Activated CD4-positive, alpha-beta T cell treated with anti-CD3 and anti-CD28 coated beads, Interleukin-2, amount 50 U/mL, for 16 hours (primary cell): ENCODE measurements at regions not wholly inside any gene's neighbourhood (a gene's known extent, or its start where the extent isn't known, plus 50 kb on each side); places are given as distances from the start of the nearest gene placed in this dataset.
"Not testable (repeated sequence)": the region's sequence is repeated elsewhere in the genome, so short reads cannot be mapped to it uniquely, and the experiment has no call there.

Experiments used
- DNase-seq: peaks from one replicate; pipeline ENCODE4 v3.0.0-alpha.2; 2020

DNA sequence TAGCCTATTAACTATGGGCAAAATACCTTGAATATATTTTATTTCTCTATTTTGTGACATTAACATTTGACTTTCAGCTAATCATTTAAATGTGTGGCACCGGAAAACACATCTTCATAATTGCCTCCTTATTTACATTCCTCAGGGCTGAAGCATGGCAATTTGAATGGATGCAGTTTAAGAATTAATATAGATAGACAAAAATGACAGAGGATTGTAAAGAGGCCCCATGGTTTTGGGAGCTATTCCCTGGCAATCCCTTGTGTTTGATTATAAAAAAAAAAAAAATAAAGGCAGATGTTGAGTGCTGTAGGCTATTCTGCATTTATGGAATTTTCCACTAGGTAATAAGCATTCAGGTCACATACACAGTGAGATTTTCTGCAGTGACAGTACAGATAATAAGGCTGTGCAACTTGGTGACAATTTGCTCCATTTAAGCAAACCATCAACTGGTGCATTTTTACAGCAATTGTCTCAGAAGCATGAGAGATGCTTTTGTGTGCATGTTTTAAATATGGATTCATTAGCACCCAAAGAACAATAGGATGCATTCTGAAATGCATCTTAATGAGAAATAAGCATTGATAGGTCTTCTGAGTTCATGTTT, 123.2 kb upstream of the SLC38A4 start:
- DNase-seq = no peak

GRCh38 chr12:46950094-46950493, 124.3 kb upstream of the SLC38A4 start:
- DNase-seq = no peak

- no peak for DNase-seq
Observed at GRCh38 chr12:46952880-46953483, 126.4 kb upstream of the PCED1B start.

- DNase-seq = no peak
Observed at GRCh38 chr12:46956451-46957035, 122.9 kb upstream of the PCED1B start.

DNA sequence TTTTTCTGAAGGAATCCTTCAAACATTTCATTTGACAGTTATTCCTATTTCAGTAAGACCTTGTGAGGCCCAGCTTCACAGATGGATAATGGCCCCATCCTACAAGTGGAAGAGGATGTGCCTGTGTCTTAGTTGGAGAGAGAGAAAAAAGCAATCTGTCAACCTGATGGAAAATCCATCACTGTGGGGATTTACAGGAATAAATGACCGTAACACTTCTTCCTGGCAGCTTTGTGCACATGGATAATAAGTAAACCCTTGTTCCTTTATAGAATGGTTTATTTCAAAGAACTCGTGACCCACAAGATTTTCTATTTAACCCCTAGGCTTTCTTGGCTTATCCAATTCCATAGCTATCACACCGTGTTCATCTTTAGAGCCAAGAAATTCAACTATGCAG, 121.4 kb upstream of the PCED1B start:
- no peak for DNase-seq

DNA sequence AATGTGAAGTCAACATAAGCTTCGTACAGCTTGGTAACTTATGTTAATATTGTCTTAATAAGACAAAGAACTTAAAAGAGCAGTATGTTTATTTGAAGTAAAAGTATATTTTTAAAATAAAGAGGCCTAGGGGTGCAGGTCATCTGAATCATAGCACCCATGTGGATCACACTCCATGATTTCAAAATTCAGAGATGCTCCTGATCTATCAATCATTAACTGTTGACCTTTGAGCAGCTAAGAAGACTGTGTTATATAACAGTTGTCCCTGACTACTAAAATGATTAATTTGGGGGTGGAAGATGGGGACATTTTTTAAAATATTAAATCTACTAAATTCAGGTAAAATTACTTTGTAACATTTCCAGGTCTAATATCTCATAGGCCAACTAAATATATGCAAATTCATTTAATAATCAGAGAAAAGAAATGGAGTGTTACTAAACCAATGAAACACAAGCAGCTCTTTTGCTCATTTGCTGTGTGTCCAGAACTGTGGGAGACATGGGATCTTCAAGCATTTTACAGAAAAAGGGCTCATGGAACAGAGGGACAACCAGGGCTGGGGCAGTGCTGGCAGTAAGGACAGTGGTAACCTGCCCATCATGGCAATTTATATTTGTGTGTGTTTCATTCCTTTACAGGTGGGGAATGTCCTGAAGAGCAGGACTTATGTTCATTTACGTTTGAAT, 120.7 kb upstream of the PCED1B start:
- DNase-seq = no peak

DNA sequence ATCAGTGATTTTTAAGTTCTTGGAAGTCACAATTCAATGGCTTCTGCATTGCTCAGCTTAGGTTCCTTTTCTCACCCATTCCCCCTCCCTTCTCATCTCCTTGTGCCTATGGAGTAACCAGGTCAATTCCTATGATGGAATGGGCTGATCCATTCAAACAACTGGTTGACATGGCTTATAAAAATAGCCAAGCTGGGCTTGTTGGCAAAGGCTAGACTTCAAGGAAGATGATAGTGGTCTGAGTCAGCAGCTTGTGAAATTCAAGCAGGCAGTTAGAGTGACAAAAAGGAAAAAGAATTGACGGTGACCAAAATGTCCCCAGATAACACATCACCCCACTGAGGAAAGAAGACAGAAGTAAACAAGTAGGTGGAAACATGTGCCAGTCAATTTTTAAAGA, 119.9 kb upstream of the PCED1B start:
- DNase-seq = no peak

- no peak for DNase-seq
Observed at GRCh38 chr12:46960681-46961080, 118.7 kb upstream of the PCED1B start.

DNA sequence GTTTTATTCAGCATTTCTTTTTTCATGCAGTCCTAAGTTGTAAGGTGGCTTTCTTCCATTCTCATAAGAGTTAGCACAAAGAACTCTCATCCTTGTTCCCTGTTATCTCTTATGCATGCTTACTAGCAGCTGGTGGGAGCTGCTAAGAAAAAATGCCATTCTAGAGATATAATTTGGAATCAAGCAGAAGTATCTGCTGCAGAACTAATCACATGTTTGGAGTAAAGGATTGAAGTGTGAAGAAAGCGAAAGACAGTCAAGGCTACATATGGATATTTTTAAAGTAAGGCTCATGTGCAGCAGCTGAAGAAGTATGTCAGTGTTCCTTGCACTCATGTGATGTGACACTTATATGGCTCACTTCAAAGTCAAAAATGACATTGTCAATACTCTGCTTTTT, 116.2 kb upstream of the PCED1B start:
- no peak for DNase-seq

GRCh38 chr12:46963977-46964971, 115.1 kb upstream of the PCED1B start:
- no peak for DNase-seq

DNA sequence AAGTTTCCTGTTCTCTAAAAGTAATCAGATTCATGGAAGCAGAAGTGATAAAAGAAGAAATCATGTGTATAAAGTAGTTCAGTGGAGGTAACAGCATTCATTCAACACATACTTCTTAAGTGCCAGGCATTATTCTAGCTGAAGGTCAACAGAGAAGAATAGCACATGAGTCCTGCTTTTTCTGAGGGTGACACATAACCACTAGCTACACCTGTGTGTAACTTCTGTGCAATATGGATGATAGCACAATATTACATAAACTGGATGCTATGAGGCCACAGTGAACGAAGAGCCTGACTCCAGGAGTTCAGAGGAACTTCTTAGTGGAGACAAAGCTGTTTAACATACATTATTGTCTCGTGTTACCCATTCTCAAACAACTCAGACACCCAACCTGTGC, 114.3 kb upstream of the PCED1B start:
- DNase-seq = no peak

- no peak for DNase-seq
Observed at GRCh38 chr12:46965880-46966279, 113.5 kb upstream of the PCED1B start.

- no peak for DNase-seq
Observed at GRCh38 chr12:46970636-46971035, 108.8 kb upstream of the PCED1B start.

DNA sequence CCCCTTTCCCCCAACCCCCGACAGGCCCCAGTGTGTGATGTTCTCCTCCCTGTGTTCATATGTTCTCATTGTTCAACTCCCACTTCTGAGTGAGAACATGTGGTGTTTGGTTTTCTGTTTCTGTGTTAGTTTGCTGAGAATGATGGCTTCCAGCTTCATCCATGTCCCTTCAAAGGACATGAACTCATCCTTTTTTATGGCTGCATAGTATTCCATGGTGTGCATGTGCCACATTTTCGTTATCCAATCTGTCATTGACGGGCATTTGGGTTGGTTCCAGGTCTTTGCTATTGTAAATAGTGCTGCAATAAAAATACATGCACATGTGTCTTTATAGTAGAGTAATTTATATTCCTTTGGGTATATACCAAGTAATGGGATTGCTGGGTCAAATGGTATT, 105.5 kb upstream of the PCED1B start:
- DNase-seq = not testable (repeated sequence)

DNA sequence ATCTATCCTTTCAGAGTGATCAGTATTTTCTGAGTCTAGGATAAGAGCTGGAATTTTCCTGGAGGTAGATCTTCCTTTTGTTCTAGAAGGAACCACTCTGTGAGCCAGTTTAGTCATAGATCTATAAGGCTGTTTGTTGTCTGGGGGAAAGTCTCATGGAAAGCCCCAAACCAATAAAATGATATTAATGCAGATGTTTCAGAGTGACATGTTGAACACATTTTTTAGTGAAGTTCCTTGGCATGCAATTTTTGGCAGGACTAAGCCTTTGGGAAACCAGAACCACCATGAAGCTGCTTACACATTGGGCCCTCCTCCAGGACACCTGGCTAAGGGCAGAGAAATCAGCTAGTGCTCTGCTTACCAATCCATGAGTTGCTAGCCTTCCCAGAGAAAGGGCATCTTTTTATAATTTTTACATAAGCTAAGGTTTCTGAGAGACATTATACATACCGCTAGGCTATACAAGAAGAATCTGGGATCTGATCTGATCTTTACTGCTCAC, 101.5 kb upstream of the PCED1B start:
- no peak for DNase-seq

- DNase-seq = no peak
Observed at GRCh38 chr12:46981622-46982021, 97.8 kb upstream of the PCED1B start.

DNA sequence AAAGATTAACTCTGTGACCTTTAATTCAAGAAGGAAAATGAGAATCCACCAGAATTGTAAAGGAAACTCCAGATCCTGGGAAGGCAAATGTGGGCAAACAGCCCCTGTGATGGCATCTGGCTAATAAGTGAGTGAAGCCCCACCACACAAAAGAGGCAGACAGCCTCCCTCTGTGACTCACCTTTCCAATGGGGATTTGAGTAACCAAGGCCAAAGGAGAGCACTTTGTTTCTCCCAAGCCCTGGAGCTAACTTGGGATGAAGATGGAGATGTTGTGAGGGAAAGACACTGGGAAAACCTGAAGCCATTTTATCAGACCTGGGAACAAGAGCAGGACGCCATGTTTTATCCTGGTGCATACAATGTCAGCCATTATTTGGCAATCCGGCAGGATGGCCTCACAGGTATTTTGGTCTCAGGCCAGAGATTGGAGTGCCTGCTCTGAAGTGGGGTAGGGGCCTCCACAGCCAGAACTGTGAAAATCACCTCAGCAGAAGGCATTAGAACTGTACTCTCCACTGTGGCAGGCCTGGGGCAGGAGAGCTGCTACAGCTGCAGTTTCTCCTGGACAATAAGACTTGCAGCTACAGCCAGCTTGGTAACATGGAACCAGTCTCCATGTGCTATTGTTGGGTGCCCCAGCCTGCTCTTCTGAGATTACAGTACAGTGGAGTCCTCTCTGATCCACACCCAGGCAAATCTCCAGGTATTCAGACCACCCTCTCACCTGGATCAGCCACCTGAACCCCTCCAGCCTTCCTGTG, 96.6 kb upstream of the PCED1B start:
- no peak for DNase-seq

DNA sequence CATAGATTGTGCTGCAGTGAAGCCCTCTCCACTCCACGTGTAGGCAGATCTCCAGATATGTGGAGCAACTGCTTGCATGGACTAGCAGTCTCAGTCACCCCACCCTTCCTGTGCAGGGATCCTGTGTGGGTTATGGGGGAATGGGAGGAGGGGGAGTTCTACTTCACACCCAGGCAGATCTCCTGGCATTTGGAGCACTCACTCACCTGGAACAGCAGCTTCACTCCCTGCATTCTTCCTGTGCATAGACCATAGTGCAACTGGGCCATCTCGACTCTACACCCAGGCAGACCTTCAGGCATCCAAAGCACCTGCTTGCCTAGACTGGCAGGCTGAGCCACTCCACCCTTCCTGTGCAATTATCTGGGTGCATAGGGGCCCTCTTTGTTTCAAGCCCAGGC, 96.0 kb upstream of the PCED1B start:
- DNase-seq = no peak

- DNase-seq = peak; percentile 45
Observed at GRCh38 chr12:46983959-46984841, 95.2 kb upstream of the PCED1B start.

DNA sequence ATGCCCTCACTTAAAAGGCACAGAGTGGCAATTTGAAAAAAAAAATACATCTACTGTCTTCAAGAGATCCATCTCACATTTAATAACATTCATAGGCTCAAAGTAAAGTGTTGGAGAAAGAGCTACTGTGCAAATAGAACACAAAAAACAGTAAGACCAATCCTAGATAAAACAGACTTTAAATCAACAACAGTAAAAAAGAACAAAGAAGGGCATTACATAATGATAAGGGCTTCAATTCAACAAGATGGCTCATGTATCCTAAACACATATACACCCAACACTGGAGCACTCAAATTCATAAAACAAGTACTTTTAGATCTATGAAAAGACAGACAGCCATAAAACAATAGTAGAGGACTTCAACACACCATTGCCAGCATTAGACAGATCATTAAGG, 93.6 kb upstream of the PCED1B start:
- DNase-seq = no peak

- DNase-seq = not testable (repeated sequence)
Observed at GRCh38 chr12:46988122-46988521, 91.3 kb upstream of the PCED1B start.
